Transverse colon (tissue), 4 donors: ENCODE measurements at regions not wholly inside any gene's neighbourhood (a gene's known extent, or its start where the extent isn't known, plus 50 kb on each side); places are given as distances from the start of the nearest gene placed in this dataset.

Experiments
- DNase-seq: peaks from one replicate; pipeline ENCODE4 v3.0.0-alpha.2; 2019
- H3K27ac ChIP-seq, 4 donors: fragments of 200-600 bp; sonication (generic); 2 replicates each; pipeline ENCODE4 v1.5.1; 2016 to 2018; ENCODE audit warnings: inconsistent platforms in 4 of 4
- H3K27me3 ChIP-seq: fragments of 200-600 bp; sonication (generic); 2 replicates; pipeline ENCODE4 v1.5.1; 2017; ENCODE audit warnings: inconsistent platforms
- H3K36me3 ChIP-seq, 4 donors: fragments of 200-600 bp; sonication (generic); 2 replicates each; pipeline ENCODE4 v1.5.1; 2017 to 2019; ENCODE audit warnings: inconsistent platforms in 4 of 4
- H3K4me1 ChIP-seq, 4 donors: fragments of 200-600 bp; sonication (generic); 2 replicates each; pipeline ENCODE4 v1.5.1; 2017 to 2020; ENCODE audit warnings: inconsistent platforms in 4 of 4
- H3K4me3 ChIP-seq, 4 donors: fragments of 200-600 bp; sonication (generic); 1 replicate in 1 of 4; 2 replicates in 3 of 4; pipeline versions ENCODE4 v1.5.1 to v1.6.1; 2017 to 2019; ENCODE audit warnings: inconsistent platforms in 4 of 4
- H3K9me3 ChIP-seq, 2 donors: fragments of 200-600 bp; sonication (generic); 2 replicates each; pipeline ENCODE4 v1.5.1; 2017 to 2019; ENCODE audit warnings: inconsistent platforms in 2 of 2
- CTCF ChIP-seq, 5 experiments: fragments of 200-600 bp in 3 of 5; fragments of 450-650 bp in 2 of 5; sonication (generic) in 3 of 5; IDR thresholded peaks; 1 replicate in 2 of 5; 2 replicates in 3 of 5; pipeline ENCODE4 v1.5.1; 2016 to 2017; ENCODE audit warnings: antibody characterized with exemption in 5 of 5, inconsistent platforms in 3 of 5, mild to moderate bottlenecking in 2 of 5, moderate library complexity in 1 of 5
- EP300 ChIP-seq: sonication (generic); formaldehyde crosslinking; IDR thresholded peaks from one replicate; pipeline ENCODE4 v1.6.1; 2017; ENCODE audit warnings: antibody characterized with exemption, low read depth
- POLR2A ChIP-seq: fragments of 450-650 bp; IDR thresholded peaks from one replicate; pipeline ENCODE4 v1.6.1; 2016; ENCODE audit warnings: antibody characterized with exemption, mild to moderate bottlenecking, moderate library complexity
- POLR2AphosphoS5 ChIP-seq, 3 donors: sonication (generic); formaldehyde crosslinking; IDR thresholded peaks; one replicate each; pipeline ENCODE4 v1.6.1; 2016; ENCODE audit warnings: antibody characterized with exemption in 3 of 3
- WGBS, 2 donors: methylation state at CpG; one replicate each; pipeline ENCODE4 v1.1.5; 2018; ENCODE audit warnings: low coverage in 1 of 2; 5-methylcytosine and 5-hydroxymethylcytosine counted together
- in situ Hi-C, 4 donors: fragments of 200-750 bp; cut with MboI; loops; one replicate each; pipeline versions ENCODE4 v1.15.0 to v1.15.1; 2017; ENCODE audit warnings: low sequenced_read_pairs in 3 of 4, low pct_ligation_motif_present in 1 of 4, low pct_unique_long_range_greater_than_20kb in 1 of 4
- intact Hi-C: fragments of 100-400 bp; cut with DNase I; formaldehyde crosslinking; loops from one replicate; pipeline ENCODE4 v1.15.1; 2023; ENCODE audit warnings: low total_unique reads

GRCh38 chr12:24195063-24195462 is 245.6 kb upstream of the SOX5 start:
- TF ChIP-seq EP300 (no peak), CTCF (IDR thresholded peaks at IDR 0.05) (no peak), POLR2AphosphoS5 (IDR thresholded peaks at IDR 0.05) (no peak), POLR2A (no peak)
- H3K27ac ChIP-seq: no peak overlapping the region
- 88 to 92% methylated on average over 3 to 4 of the region's 4 CpGs for WGBS, 2 donors

GRCh38 chr12:24191117-24191516 is 241.6 kb upstream of the SOX5 start:
- H3K4me3 ChIP-seq: no peak overlapping the region
- no peak for TF ChIP-seq POLR2A
- TF ChIP-seq POLR2AphosphoS5 (IDR thresholded peaks at IDR 0.05): no peak
- no peak for TF ChIP-seq CTCF (IDR thresholded peaks at IDR 0.05)
- no peak for TF ChIP-seq EP300
- WGBS, 2 donors: 93% methylated on average over 3 to 5 of the region's 5 CpGs
- intact Hi-C loops: no loop called here
- no peaks in the 10 kb centered on the region for H3K4me1 ChIP-seq
- H3K36me3 ChIP-seq: no peaks in the 10 kb centered on the region
- in situ Hi-C loops: no loop called here
- DNase-seq: no peak
- no peak overlapping the region for H3K27ac ChIP-seq
- no peaks in the 10 kb centered on the region for H3K27me3 ChIP-seq
- no peaks in the 10 kb centered on the region for H3K9me3 ChIP-seq

More at GRCh38 chr12:24195063-24195462, 245.6 kb upstream of the SOX5 start:
- intact Hi-C loops (no loop called here), in situ Hi-C loops (no loop called here)
- no peaks in the 10 kb centered on the region for H3K9me3 ChIP-seq
- H3K4me1 ChIP-seq: no peaks in the 10 kb centered on the region
- H3K4me3 ChIP-seq: no peak overlapping the region
- no peaks in the 10 kb centered on the region for H3K27me3 ChIP-seq
- DNase-seq: no peak
- H3K36me3 ChIP-seq: no peaks in the 10 kb centered on the region

GRCh38 chr12:24185782-24186181 is 236.3 kb upstream of the SOX5 start:
- in situ Hi-C loops (no loop called here), intact Hi-C loops (no loop called here)
- no peak for TF ChIP-seq POLR2AphosphoS5 (IDR thresholded peaks at IDR 0.05)
- TF ChIP-seq EP300: no peak
- no peak for TF ChIP-seq CTCF (IDR thresholded peaks at IDR 0.05)
- TF ChIP-seq POLR2A: no peak
- H3K36me3 ChIP-seq: no peaks in the 10 kb centered on the region
- no peaks in the 10 kb centered on the region for H3K9me3 ChIP-seq
- DNase-seq: no peak
- no peaks in the 10 kb centered on the region for H3K27me3 ChIP-seq
- WGBS, 2 donors: 75% methylated on average over 1 of the region's 1 CpG; no CpG with 5 or more reads in 1 of the 2 donors
- H3K27ac ChIP-seq: no peak overlapping the region
- no peak overlapping the region for H3K4me3 ChIP-seq
- H3K4me1 ChIP-seq: no peaks in the 10 kb centered on the region

- no peaks in the 10 kb centered on the region for H3K27me3 ChIP-seq
- H3K4me3 ChIP-seq: no peak overlapping the region
- no peak overlapping the region for H3K27ac ChIP-seq
- DNase-seq: no peak
- H3K36me3 ChIP-seq: no peaks in the 10 kb centered on the region
- intact Hi-C loops (no loop called here), in situ Hi-C loops (no loop called here)
- H3K4me1 ChIP-seq: peaks cover 0 to 11% (median 3%) of the 10 kb centered on the region in 4 donors
- no peaks in the 10 kb centered on the region for H3K9me3 ChIP-seq
- TF ChIP-seq POLR2AphosphoS5 (IDR thresholded peaks at IDR 0.05): no peak
- TF ChIP-seq EP300: no peak
- TF ChIP-seq CTCF (IDR thresholded peaks at IDR 0.05): no peak
- no peak for TF ChIP-seq POLR2A
- 70 to 88% methylated on average over 1 of the region's 1 CpG for WGBS, 2 donors
These were observed 228.4 kb upstream of the SOX5 start for GRCh38 chr12:24177889-24178288.
